ENCODE measurements at regions not wholly inside any gene's neighbourhood (a gene's known extent, or its start where the extent isn't known, plus 50 kb on each side); places are given as distances from the start of the nearest gene placed in this dataset.

- no peak overlapping the region for H3K4me3 ChIP-seq (ENCODE audit: low read length)
- no peak for DNase-seq (ENCODE audit: low read depth)
- no peak for TF ChIP-seq CTCF (conservative IDR thresholded peaks at IDR 0.05; ENCODE audit: low read depth, low read length)
Observed at GRCh38 chr2:198254536-198255090, 450.2 kb downstream of the PLCL1 start.

- no peak for TF ChIP-seq CTCF (conservative IDR thresholded peaks at IDR 0.05; ENCODE audit: low read depth, low read length)
- DNase-seq (ENCODE audit: low read depth): no peak
Observed at GRCh38 chr2:198253995-198254394, 449.6 kb downstream of the PLCL1 start.

GRCh38 chr2:198252472-198252871 lies 448.1 kb downstream of the PLCL1 start:
- DNase-seq (ENCODE audit: low read depth): no peak
- TF ChIP-seq CTCF (conservative IDR thresholded peaks at IDR 0.05; ENCODE audit: low read depth, low read length): no peak
- no peak overlapping the region for H3K4me3 ChIP-seq (ENCODE audit: low read length)

More at GRCh38 chr2:198253995-198254394, 449.6 kb downstream of the PLCL1 start:
- H3K4me3 ChIP-seq (ENCODE audit: low read length): no peak overlapping the region

- no peak for TF ChIP-seq CTCF (conservative IDR thresholded peaks at IDR 0.05; ENCODE audit: low read depth, low read length)
- H3K4me3 ChIP-seq (ENCODE audit: low read length): no peak overlapping the region
- no peak for DNase-seq (ENCODE audit: low read depth)
Observed at GRCh38 chr2:198242093-198242492, 437.7 kb downstream of the PLCL1 start.

- DNase-seq (ENCODE audit: low read depth): no peak
Observed at GRCh38 chr2:198238429-198238828, 434.0 kb downstream of the PLCL1 start.

GRCh38 chr2:198236338-198236737 lies 431.9 kb downstream of the PLCL1 start:
- DNase-seq (ENCODE audit: low read depth): no peak
- no peak for TF ChIP-seq CTCF (conservative IDR thresholded peaks at IDR 0.05; ENCODE audit: low read depth, low read length)
- no peak overlapping the region for H3K4me3 ChIP-seq (ENCODE audit: low read length)

More at GRCh38 chr2:198238429-198238828, 434.0 kb downstream of the PLCL1 start:
- H3K4me3 ChIP-seq (ENCODE audit: low read length): no peak overlapping the region
- no peak for TF ChIP-seq CTCF (conservative IDR thresholded peaks at IDR 0.05; ENCODE audit: low read depth, low read length)

GRCh38 chr2:198232281-198232680 lies 427.9 kb downstream of the PLCL1 start:
- no peak for DNase-seq (ENCODE audit: low read depth)
- no peak overlapping the region for H3K4me3 ChIP-seq (ENCODE audit: low read length)
- TF ChIP-seq CTCF (conservative IDR thresholded peaks at IDR 0.05; ENCODE audit: low read depth, low read length): no peak

All from retinal pigment epithelial cell (primary cell).